GM18507 (cell line): ENCODE measurements at regions not wholly inside any gene's neighbourhood (a gene's known extent, or its start where the extent isn't known, plus 50 kb on each side); places are given as distances from the start of the nearest gene placed in this dataset.
A peak's percentile ranks its signal among the peaks of the same experiment; 100 is the strongest.

Source experiments
- DNase-seq: peaks from one replicate; pipeline ENCODE4 v3.0.0; 2011; ENCODE audit warnings: low read depth; ENCODE audit not compliant: insufficient read length; ENCODE audit errors: extremely low spot score
- FAIRE-seq: peaks from 2 replicates; lab custom pipeline; 2011; peaks lifted over from hg19 to GRCh38; lab: Jason Lieb, UNC

DNA sequence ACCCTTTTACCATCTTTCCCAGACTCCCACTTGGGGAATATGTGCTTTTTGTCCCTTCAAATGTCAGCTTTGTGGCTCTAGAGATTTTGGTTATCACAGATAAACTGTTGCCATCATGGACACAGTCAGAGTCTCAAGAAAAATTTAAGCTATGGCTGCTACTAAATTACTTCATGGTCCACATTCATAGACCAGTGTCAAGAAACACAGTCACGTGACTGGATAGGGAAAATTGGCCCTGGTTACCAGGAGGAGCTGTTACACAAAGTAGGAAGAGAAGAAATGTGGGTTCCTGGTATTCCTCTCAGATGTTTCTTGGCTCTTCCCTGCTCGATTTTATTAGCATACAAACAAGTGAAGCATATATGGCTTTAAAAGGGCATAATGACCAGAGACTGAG, 348.9 kb downstream of the NDFIP2 start:
- DNase-seq (no peak), FAIRE-seq (no peak)

DNA sequence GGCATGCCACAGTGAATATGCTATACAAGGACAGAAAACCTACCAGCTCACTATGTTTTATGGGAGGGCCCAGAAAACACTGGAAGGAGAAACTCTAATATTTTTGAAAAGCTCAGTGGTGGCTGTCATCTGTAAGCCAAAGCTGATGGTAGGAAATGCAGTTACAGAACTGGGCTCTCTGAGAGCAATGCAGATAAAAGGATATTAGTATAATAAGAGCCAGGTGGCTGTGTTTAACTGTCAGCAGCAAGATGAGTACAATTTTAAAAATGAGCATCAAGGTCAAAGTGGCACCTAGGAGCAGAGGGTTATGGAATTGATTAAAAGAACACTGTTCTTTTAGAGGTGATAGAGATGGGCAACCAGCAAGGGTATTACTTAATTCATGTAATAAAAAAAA, 345.0 kb downstream of the NDFIP2 start:
- DNase-seq = no peak
- FAIRE-seq = no peak

GRCh38 chr13:79815041-79815440, 334.1 kb downstream of the NDFIP2 start:
- FAIRE-seq (no peak), DNase-seq (no peak)

DNA sequence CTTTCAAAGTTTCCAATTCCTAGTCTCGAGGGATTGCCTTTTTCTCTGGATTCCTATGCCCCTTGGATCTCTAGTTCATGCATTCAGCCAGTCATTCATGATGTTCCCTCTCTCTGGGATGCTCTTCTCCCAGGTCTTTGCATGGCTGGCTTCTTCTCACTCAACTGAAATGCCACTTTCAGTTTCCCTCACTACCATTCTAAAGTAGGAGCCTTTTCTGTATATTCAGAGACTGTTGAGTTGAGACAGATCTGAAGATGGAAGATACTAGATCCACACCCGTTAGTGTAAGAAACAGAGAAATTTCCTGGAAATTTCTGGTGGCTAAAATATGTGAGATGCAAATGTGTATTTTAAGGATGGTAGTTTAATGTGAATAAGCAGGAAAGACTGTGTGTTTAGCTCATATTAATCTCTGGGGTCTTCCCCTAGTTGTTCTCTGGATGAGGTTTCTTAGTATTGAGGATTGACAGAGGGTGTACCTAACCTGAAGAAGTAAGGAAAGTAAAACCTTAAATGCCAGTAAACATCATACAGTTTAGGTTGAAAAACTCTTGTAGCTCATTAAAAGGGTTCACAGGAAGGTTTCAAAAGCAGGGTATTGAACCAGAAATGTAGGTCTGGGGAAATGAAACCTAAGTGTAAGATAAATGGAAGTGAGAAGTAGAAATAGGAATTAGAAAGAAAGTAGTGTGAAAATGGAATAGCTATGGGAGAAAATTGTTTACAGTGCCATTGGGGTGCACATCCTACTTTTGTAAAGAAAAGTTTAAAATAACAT, 331.3 kb downstream of the NDFIP2 start:
- FAIRE-seq (peak; percentile 60), DNase-seq (no peak)

DNA sequence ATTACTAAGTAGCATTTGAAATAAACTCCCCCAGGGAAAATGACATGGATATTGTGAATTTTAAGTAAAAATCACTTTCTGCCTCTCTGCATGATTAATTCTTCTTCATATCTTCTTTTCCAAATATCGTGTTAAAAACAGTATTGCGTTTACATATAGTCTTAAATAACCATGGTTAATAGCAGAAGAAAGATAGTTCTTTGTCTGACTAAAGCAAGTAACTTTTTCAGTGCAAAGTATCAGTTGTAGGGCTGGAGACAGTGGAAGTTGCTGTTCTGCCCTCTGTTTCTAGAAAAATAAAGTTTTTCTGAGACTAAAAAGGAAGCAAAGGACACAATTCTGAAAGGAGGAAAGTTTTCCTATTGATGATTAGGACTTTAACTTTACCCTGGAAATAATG, 330.2 kb downstream of the NDFIP2 start:
- DNase-seq = no peak
- FAIRE-seq = no peak

- DNase-seq = no peak
- no peak for FAIRE-seq
Observed at GRCh38 chr13:79810669-79811068, 329.7 kb downstream of the NDFIP2 start.

- FAIRE-seq (no peak), DNase-seq (no peak)
Observed at GRCh38 chr13:79810018-79810417, 329.1 kb downstream of the NDFIP2 start.

GRCh38 chr13:79808475-79808874, 327.5 kb downstream of the NDFIP2 start:
- DNase-seq (no peak), FAIRE-seq (no peak)

GRCh38 chr13:79807554-79807953, 326.6 kb downstream of the NDFIP2 start:
- FAIRE-seq (no peak), DNase-seq (no peak)

DNA sequence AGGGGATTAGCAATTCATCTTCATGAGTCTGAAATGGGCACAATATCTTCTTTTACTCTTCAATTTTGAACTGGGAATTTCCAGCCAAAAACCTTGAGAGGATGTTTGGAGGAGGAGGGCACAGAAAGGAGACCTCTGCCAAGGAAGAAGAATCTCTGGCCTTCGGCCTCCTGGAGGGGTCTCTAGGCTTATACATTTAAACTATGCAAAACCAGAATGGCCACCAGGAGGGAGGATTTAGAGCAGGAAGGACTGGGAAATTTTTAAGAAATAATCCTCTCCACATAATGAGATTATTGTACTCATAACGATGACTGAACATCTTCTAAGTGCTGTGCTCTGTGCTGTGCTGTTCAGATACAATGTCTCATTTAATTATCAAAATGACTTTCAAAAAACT, 325.9 kb downstream of the NDFIP2 start:
- DNase-seq (no peak), FAIRE-seq (no peak)

- FAIRE-seq = no peak
- DNase-seq = no peak
Observed at GRCh38 chr13:79805317-79805716, 324.4 kb downstream of the NDFIP2 start.

- FAIRE-seq = peak; percentile 46
- DNase-seq = no peak
Observed at GRCh38 chr13:79803989-79804388, 323.0 kb downstream of the NDFIP2 start.

DNA sequence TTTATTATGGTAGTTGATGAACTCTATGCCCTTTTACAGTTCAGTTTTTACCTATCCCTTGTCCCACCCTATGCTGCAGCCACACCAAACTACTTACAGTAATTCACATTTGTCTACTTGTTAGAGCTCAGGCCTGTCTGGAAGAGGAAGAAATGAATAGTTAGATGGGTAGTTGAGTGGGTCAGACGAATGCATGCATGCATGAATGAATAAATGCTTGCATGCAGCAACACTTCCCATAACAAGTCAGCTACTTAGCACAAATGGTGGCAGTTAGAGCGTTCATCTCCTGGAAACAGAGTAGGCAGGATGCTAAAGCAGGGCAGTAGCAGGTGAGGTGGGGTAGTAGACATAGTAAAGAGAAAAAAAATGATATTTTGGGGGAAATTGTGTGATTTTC, 322.3 kb downstream of the NDFIP2 start:
- DNase-seq = no peak
- FAIRE-seq = no peak

- FAIRE-seq = no peak
- DNase-seq = no peak
Observed at GRCh38 chr13:79802389-79803085, 321.6 kb downstream of the NDFIP2 start.

GRCh38 chr13:79799059-79799867, 318.3 kb downstream of the NDFIP2 start:
- FAIRE-seq = no peak
- no peak for DNase-seq

- FAIRE-seq (no peak), DNase-seq (no peak)
Observed at GRCh38 chr13:79796136-79796535, 315.2 kb downstream of the NDFIP2 start.

GRCh38 chr13:79794931-79795330, 314.0 kb downstream of the NDFIP2 start:
- DNase-seq (no peak), FAIRE-seq (no peak)

DNA sequence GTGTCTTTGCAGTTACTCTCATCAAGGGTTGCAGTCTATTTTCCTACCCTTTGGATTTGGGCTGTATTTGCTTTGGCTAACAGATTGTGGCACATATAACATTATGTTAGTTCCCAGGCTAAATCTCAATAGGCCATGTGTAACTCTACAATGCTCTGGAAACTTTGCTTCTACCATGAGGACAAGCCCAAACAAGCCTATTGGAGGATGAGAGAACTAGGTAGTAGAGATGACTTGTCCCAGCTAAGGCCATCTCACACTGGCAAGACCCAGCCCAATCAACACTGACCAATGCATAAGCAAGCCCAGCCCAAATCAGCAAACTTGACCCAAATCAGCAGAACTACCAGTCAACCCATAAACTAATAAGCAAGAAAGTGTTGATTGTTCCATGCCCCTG, 311.8 kb downstream of the NDFIP2 start:
- no peak for FAIRE-seq

DNA sequence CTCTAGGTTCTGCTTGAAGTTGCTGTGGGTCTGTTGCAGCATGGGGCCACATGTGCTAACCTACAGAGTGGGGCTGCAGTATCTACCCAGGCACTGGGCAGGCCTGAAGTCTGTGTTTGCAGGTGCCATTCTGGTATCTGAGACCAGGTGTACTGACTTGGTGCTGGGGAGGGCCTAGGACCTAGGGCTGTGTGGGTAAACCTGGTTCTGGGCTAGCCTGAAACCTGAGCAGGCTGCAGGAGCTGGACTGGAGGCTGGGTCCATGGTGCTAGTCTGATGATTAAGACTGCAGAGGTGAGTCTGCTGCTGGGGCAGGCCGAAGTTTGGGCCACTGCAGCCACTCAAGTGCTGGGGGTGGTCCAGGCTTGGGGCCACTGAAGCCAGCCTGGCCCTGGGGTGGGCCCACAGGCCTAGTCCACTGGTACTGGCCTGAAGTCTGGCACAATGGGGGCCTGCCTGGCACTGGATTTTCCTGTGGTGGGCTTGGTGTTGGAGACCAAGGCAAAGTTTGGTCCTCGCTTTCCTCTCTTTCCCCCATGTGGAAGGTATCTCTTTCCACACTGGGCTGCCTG, 310.6 kb downstream of the NDFIP2 start:
- DNase-seq (no peak), FAIRE-seq (no peak)

More for the DNA sequence above, 311.8 kb downstream of the NDFIP2 start:
- no peak for DNase-seq

DNA sequence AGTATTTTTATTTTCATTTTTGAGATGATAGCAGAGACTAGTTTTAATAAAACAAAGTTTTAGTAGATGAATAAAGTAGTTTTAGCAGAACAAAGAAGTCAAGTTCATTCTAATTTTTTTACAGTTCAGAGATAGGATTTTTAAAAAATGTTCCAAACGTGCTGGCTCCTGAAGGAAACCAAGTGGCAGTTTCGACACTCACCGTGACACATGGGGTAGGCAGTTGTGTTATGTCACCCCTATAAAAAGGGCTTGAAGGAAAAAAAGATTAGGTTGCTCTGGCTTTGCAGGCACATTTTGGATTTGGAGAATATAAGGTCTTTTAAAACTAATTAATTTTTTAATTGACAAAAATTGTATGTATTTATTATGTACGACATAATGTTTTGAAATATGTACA, 305.2 kb downstream of the NDFIP2 start:
- no peak for FAIRE-seq

More for the DNA sequence above, 305.2 kb downstream of the NDFIP2 start:
- DNase-seq = no peak
